ENCODE measurements at regions not wholly inside any gene's neighbourhood (a gene's known extent, or its start where the extent isn't known, plus 50 kb on each side); places are given as distances from the start of the nearest gene placed in this dataset.

- H3K4me3 ChIP-seq (ENCODE audit: low read length in 2 of 2), result no peak overlapping the region
- peak in 1 of 2 donors; percentile 80 for DNase-seq
- no peaks in the 10 kb centered on the region for H3K27me3 ChIP-seq (ENCODE audit: control insufficient read depth in 1 of 2, insufficient read depth in 2 of 2, low read length in 1 of 2)
- H3K4me1 ChIP-seq (ENCODE audit: control insufficient read depth in 1 of 2, insufficient read depth in 2 of 2, low read length in 2 of 2), result peaks cover 0 to 4% of the 10 kb centered on the region in 2 donors
- intact Hi-C loops (cut with DNase I), result loop anchor here in 1 of 2 donors (2.0 kb wide), 1 partner anchor 59 kb away; no protein-coding TSS in a partner anchor
- H3K9me3 ChIP-seq (ENCODE audit: control insufficient read depth, low read length), result no peaks in the 10 kb centered on the region
- H3K36me3 ChIP-seq (ENCODE audit: control insufficient read depth in 1 of 2, insufficient read depth in 2 of 2, low read length in 1 of 2), result no peaks in the 10 kb centered on the region
- peak; percentile 86 for ATAC-seq (ENCODE audit: low FRiP score)
- 24 to 29% methylated on average over 15 of the region's 15 CpGs for WGBS, 2 donors
- peak overlapping the region; percentile 79 to 92 for H3K27ac ChIP-seq (ENCODE audit: low read depth in 1 of 2, low read length in 2 of 2)
Measured at GRCh38 chr2:42865884-42866881, 73.8 kb upstream of the HAAO start.

GRCh38 chr2:42864641-42865280, 72.4 kb upstream of the HAAO start:
- Histone ChIP-seq H3K36me3 (ENCODE audit: control insufficient read depth in 1 of 2, insufficient read depth in 2 of 2, low read length in 1 of 2) (no peaks in the 10 kb centered on the region), H3K27me3 (ENCODE audit: control insufficient read depth in 1 of 2, insufficient read depth in 2 of 2, low read length in 1 of 2) (no peaks in the 10 kb centered on the region), H3K9me3 (ENCODE audit: control insufficient read depth, low read length) (no peaks in the 10 kb centered on the region), H3K27ac (ENCODE audit: low read depth in 1 of 2, low read length in 2 of 2) (no peak overlapping the region), H3K4me1 (ENCODE audit: control insufficient read depth in 1 of 2, insufficient read depth in 2 of 2, low read length in 2 of 2) (peaks cover 0 to 4% of the 10 kb centered on the region in 2 donors), H3K4me3 (ENCODE audit: low read length in 2 of 2) (no peak overlapping the region)
- WGBS, 2 donors, result 96 to 98% methylated on average over 8 of the region's 8 CpGs
- DNase-seq (no peak), ATAC-seq (ENCODE audit: low FRiP score) (no peak)
- intact Hi-C loops (cut with DNase I), result no loop called here

- no peak overlapping the region for H3K27ac ChIP-seq (ENCODE audit: low read depth in 1 of 2, low read length in 2 of 2)
- H3K27me3 ChIP-seq (ENCODE audit: control insufficient read depth in 1 of 2, insufficient read depth in 2 of 2, low read length in 1 of 2), result no peaks in the 10 kb centered on the region
- H3K36me3 ChIP-seq (ENCODE audit: control insufficient read depth in 1 of 2, insufficient read depth in 2 of 2, low read length in 1 of 2), result no peaks in the 10 kb centered on the region
- intact Hi-C loops (cut with DNase I), result no loop called here
- H3K9me3 ChIP-seq (ENCODE audit: control insufficient read depth, low read length), result no peaks in the 10 kb centered on the region
- ATAC-seq (ENCODE audit: low FRiP score) (no peak), DNase-seq (no peak)
- no peak overlapping the region for H3K4me3 ChIP-seq (ENCODE audit: low read length in 2 of 2)
- peaks cover 0 to 4% of the 10 kb centered on the region in 2 donors for H3K4me1 ChIP-seq (ENCODE audit: control insufficient read depth in 1 of 2, insufficient read depth in 2 of 2, low read length in 2 of 2)
- 94 to 95% methylated on average over 6 of the region's 6 CpGs for WGBS, 2 donors
Measured at GRCh38 chr2:42864222-42864621, 71.8 kb upstream of the HAAO start.

GRCh38 chr2:42863751-42864150, 71.4 kb upstream of the HAAO start:
- Histone ChIP-seq H3K9me3 (ENCODE audit: control insufficient read depth, low read length) (no peaks in the 10 kb centered on the region), H3K4me1 (ENCODE audit: control insufficient read depth in 1 of 2, insufficient read depth in 2 of 2, low read length in 2 of 2) (peaks cover 0 to 4% of the 10 kb centered on the region in 2 donors), H3K4me3 (ENCODE audit: low read length in 2 of 2) (no peak overlapping the region), H3K27me3 (ENCODE audit: control insufficient read depth in 1 of 2, insufficient read depth in 2 of 2, low read length in 1 of 2) (no peaks in the 10 kb centered on the region), H3K36me3 (ENCODE audit: control insufficient read depth in 1 of 2, insufficient read depth in 2 of 2, low read length in 1 of 2) (no peaks in the 10 kb centered on the region), H3K27ac (ENCODE audit: low read depth in 1 of 2, low read length in 2 of 2) (no peak overlapping the region)
- DNase-seq (no peak), ATAC-seq (ENCODE audit: low FRiP score) (no peak)
- 94% methylated on average over 10 of the region's 10 CpGs for WGBS, 2 donors
- intact Hi-C loops (cut with DNase I), result no loop called here

DNA sequence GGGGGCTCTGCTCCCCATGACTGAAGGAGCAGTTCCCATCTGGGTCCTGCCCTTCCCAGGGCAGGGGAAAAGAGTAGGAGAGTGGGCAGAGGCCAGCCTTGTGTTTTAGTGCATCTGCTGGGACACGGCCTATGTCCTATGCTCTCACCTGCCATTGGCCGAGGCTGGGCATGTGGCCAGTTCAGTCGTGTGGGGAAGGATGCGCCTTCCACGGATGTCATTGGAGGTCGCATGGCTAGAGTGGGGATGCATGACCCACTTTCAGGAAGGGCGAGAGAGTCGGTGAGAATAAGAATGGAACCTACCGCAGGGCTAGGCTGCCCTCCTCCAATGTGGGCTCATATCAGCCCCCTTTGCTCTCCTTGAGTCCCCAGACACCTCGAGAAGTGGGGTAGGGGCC, 70.9 kb upstream of the HAAO start:
- 90 to 91% methylated on average over 10 of the region's 10 CpGs for WGBS, 2 donors
- intact Hi-C loops (cut with DNase I), result no loop called here

GRCh38 chr2:42862669-42863185, 70.3 kb upstream of the HAAO start:
- Histone ChIP-seq H3K9me3 (ENCODE audit: control insufficient read depth, low read length) (no peaks in the 10 kb centered on the region), H3K4me3 (ENCODE audit: low read length in 2 of 2) (no peak overlapping the region), H3K36me3 (ENCODE audit: control insufficient read depth in 1 of 2, insufficient read depth in 2 of 2, low read length in 1 of 2) (no peaks in the 10 kb centered on the region), H3K27me3 (ENCODE audit: control insufficient read depth in 1 of 2, insufficient read depth in 2 of 2, low read length in 1 of 2) (no peaks in the 10 kb centered on the region), H3K4me1 (ENCODE audit: control insufficient read depth in 1 of 2, insufficient read depth in 2 of 2, low read length in 2 of 2) (peaks cover 0 to 2% of the 10 kb centered on the region in 2 donors), H3K27ac (ENCODE audit: low read depth in 1 of 2, low read length in 2 of 2) (no peak overlapping the region)
- DNase-seq, result no peak
- 85% methylated on average over 12 of the region's 12 CpGs for WGBS, 2 donors
- intact Hi-C loops (cut with DNase I), result no loop called here
- ATAC-seq (ENCODE audit: low FRiP score), result no peak

More for the DNA sequence above, 70.9 kb upstream of the HAAO start:
- Histone ChIP-seq H3K4me3 (ENCODE audit: low read length in 2 of 2) (no peak overlapping the region), H3K36me3 (ENCODE audit: control insufficient read depth in 1 of 2, insufficient read depth in 2 of 2, low read length in 1 of 2) (no peaks in the 10 kb centered on the region), H3K4me1 (ENCODE audit: control insufficient read depth in 1 of 2, insufficient read depth in 2 of 2, low read length in 2 of 2) (peaks cover 0 to 4% of the 10 kb centered on the region in 2 donors), H3K27me3 (ENCODE audit: control insufficient read depth in 1 of 2, insufficient read depth in 2 of 2, low read length in 1 of 2) (no peaks in the 10 kb centered on the region), H3K9me3 (ENCODE audit: control insufficient read depth, low read length) (no peaks in the 10 kb centered on the region), H3K27ac (ENCODE audit: low read depth in 1 of 2, low read length in 2 of 2) (no peak overlapping the region)
- ATAC-seq (ENCODE audit: low FRiP score) (no peak), DNase-seq (no peak)

GRCh38 chr2:42861321-42861720, 68.9 kb upstream of the HAAO start:
- intact Hi-C loops (cut with DNase I), result loop anchor here in 1 of 2 donors (2.0 kb wide), 1 partner anchor 69 kb away; no protein-coding TSS in a partner anchor
- no peak for ATAC-seq (ENCODE audit: low FRiP score)
- no peak for DNase-seq

GRCh38 chr2:42860319-42861094, 68.1 kb upstream of the HAAO start:
- H3K9me3 ChIP-seq (ENCODE audit: control insufficient read depth, low read length), result no peaks in the 10 kb centered on the region
- H3K4me1 ChIP-seq (ENCODE audit: control insufficient read depth in 1 of 2, insufficient read depth in 2 of 2, low read length in 2 of 2), result no peaks in the 10 kb centered on the region
- ATAC-seq (ENCODE audit: low FRiP score), result no peak
- DNase-seq, result no peak
- H3K36me3 ChIP-seq (ENCODE audit: control insufficient read depth in 1 of 2, insufficient read depth in 2 of 2, low read length in 1 of 2), result no peaks in the 10 kb centered on the region
- 70 to 72% methylated on average over 5 of the region's 5 CpGs for WGBS, 2 donors
- no peak overlapping the region for H3K27ac ChIP-seq (ENCODE audit: low read depth in 1 of 2, low read length in 2 of 2)
- no peak overlapping the region for H3K4me3 ChIP-seq (ENCODE audit: low read length in 2 of 2)
- no peaks in the 10 kb centered on the region for H3K27me3 ChIP-seq (ENCODE audit: control insufficient read depth in 1 of 2, insufficient read depth in 2 of 2, low read length in 1 of 2)
- intact Hi-C loops (cut with DNase I), result loop anchor here in 1 of 2 donors (2.0 kb wide), 1 partner anchor 70 kb away; no protein-coding TSS in a partner anchor

More at GRCh38 chr2:42861321-42861720, 68.9 kb upstream of the HAAO start:
- H3K27me3 ChIP-seq (ENCODE audit: control insufficient read depth in 1 of 2, insufficient read depth in 2 of 2, low read length in 1 of 2), result no peaks in the 10 kb centered on the region
- H3K4me3 ChIP-seq (ENCODE audit: low read length in 2 of 2), result no peak overlapping the region
- H3K9me3 ChIP-seq (ENCODE audit: control insufficient read depth, low read length), result no peaks in the 10 kb centered on the region
- H3K27ac ChIP-seq (ENCODE audit: low read depth in 1 of 2, low read length in 2 of 2), result no peak overlapping the region
- no peaks in the 10 kb centered on the region for H3K4me1 ChIP-seq (ENCODE audit: control insufficient read depth in 1 of 2, insufficient read depth in 2 of 2, low read length in 2 of 2)
- 98% methylated on average over 2 of the region's 2 CpGs for WGBS, 2 donors
- no peaks in the 10 kb centered on the region for H3K36me3 ChIP-seq (ENCODE audit: control insufficient read depth in 1 of 2, insufficient read depth in 2 of 2, low read length in 1 of 2)
